Fibroblast of upper back skin (primary cell): ENCODE measurements at regions not wholly inside any gene's neighbourhood (a gene's known extent, or its start where the extent isn't known, plus 50 kb on each side); places are given as distances from the start of the nearest gene placed in this dataset.
"Not testable (repeated sequence)": the region's sequence is repeated elsewhere in the genome, so short reads cannot be mapped to it uniquely, and the experiment has no call there.

Experiments
- DNase-seq: peaks from one replicate; pipeline ENCODE4 v3.0.0-alpha.2; 2013

DNA sequence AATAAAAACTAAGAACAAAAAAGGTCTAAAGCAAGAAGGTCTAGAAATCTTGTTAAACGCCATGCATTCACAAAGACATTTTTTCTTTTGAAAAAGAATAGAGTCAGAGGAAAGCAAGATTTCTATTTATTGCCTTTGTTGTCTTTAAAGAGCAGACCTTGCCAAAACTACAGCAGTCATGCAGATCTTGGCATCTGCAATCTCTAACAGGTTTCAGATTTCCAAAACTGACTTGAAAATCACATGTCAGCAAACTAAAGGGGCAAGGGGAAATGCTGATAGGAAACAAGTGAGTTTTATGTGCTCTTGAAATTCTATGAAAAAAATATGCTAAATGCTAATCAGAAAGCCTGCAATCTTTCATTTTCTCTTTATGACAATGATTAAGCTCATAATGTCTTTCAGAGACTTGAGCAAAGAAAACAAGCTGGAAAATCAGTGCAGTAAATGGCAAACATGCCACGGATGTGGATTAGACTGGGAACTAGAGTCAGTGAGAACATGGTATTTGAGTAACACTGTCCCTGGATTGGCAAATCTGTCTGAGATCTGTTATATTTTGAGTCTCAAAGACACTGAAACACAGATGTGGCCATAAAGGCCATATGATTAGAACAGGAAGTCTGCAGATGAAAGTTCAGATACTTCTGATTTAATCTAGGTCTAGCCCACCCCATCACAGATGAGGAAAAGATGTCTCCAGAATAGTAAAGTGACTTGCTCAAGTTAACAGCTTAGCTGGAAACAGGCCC is 361.4 kb upstream of the RPS23 start:
- no peak for DNase-seq

DNA sequence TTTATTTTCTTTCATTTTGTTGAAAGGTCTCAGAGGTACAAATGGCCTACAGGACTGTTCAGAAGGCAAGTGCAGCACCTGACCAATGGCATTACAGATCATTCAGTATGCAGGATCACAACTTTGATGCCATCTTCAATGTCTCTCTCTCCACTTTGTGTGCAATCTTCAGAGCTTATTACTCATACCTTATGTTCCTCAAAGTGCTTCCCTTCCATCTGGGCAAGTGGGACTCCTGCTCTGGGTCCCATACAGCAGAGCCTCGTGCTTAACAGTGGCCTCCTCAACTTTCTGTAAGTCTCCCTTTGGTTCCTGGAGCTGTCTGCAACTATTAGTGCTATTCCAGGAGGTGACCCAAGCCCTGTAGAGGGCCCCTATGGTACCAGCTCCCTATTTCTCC is 358.4 kb upstream of the RPS23 start:
- DNase-seq = no peak

DNA sequence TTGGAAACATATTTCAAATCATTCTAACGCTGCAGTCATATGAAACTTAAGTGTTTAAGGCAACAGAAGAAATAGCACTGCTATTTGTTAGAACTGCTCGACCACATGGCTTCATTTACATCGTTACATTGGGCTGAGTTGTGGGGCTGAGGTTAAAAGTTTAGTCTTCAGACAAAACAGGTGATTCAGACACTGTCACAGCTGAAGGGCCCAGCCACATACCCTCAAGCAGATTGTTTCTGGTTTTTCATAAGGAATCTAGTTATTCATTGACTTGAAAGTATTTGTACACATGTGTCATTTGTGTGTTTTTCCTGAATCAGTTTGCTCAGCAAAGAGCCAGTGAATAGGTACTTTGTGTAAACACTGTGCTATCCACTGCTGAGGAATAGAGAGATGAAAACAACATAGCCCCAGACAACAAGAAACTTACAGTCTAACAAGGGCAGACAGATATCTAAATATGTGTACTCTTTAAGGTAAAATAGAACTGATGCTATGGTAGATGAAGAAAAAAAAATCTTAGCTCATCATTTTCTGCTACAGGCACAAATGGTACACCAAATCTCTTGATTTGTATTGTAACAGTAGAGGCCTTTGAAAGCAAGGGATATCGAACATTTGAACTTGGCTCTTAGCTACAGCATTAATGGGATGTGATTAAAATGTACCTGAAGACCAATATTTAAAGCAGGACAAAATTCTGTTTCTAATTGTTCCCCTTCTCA is 357.6 kb upstream of the RPS23 start:
- DNase-seq = peak; percentile 89

DNA sequence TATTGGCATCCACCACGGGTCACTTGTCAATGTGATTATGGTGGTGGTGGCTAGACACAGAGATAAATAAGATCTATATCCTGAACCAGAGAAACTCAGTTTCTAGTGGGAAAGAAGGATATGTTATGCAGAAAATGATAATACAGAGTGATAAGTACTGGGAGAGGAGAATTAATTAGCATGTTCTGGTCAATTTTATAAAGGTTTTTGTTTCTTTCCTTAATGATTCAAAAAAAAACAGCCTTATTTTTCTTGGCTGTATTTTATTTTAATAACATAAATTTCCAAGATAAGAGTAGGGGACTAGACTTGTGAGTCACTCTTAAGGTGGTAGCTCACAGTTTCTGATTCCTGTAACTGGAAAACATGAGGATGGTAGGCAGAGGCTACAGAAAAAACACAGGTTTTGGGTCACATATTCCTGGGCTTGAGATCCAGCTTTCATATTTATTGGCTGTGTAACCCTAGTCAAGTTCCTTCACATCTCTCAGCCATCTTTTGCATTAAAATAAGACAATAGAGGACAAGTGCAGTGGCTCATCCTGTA is 350.3 kb upstream of the RPS23 start:
- DNase-seq = no peak

DNA sequence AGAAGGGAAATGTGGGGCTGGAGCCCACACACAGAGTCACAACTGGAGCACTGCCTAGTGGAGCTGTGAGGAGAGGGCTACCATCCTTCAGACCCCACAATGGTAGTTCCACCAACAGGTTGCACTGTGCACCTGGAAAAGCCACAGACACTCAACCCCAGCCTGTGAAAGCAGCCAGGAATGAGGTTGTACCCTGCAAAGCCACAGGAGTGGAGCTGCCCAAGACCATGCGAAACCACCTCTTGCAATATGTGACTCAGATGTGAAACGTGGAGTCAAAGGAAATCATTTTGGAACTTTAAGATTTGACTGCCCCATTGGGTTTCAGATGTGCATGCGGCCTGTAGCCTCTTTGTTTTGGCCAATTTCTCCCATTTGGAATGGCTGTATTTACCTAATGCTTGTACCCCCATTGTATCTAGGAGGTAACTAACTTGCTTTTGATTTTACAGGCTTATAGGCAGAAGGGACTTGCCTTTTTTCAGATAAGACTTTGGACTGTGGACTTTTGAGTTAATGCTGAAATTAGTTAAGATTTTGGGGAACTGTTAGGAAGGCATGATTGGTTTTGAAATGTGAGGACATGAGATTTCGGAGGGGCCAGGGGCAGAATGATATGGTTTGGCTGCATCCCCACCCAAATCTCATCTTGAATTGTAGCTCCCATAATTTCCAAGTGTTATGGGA is 348.9 kb upstream of the RPS23 start:
- not testable (repeated sequence) for DNase-seq

DNA sequence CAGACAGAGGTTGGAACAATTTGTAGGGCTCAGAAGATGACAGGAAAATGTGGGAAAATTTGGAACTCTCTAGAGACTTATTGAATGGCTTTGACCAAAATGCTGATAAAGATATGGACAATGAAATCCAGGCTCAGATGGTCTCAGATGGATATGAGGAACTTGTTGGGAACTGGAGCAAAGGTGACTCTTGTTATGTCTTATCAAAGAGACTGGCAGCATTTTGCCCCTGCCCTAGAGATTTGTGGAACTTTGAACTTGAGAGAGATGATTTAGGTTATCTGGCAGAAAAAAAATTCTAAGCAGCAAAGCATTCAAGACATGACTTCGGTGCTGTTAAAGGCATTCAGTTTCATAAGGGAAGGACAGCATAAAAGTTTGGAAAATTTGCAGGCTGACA is 347.9 kb upstream of the RPS23 start:
- not testable (repeated sequence) for DNase-seq

DNA sequence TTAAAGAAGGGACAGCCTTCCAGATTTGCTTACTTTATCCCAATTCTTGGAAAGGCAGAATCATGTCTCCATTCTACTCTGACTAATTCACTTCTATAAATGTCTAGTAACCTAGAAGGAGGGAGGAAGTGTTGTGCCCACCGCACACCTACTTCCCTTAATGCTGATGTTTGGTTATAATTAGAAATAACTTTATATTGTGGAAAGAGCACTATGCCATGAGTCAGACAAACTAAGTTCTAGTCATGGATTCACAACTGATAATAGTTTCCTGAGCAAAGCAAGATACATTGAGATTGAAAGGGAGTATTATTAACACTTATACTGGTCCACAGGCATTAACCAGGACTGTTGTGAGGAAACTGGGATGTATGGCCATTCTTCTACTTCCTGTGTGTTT is 345.9 kb upstream of the RPS23 start:
- DNase-seq = no peak

DNA sequence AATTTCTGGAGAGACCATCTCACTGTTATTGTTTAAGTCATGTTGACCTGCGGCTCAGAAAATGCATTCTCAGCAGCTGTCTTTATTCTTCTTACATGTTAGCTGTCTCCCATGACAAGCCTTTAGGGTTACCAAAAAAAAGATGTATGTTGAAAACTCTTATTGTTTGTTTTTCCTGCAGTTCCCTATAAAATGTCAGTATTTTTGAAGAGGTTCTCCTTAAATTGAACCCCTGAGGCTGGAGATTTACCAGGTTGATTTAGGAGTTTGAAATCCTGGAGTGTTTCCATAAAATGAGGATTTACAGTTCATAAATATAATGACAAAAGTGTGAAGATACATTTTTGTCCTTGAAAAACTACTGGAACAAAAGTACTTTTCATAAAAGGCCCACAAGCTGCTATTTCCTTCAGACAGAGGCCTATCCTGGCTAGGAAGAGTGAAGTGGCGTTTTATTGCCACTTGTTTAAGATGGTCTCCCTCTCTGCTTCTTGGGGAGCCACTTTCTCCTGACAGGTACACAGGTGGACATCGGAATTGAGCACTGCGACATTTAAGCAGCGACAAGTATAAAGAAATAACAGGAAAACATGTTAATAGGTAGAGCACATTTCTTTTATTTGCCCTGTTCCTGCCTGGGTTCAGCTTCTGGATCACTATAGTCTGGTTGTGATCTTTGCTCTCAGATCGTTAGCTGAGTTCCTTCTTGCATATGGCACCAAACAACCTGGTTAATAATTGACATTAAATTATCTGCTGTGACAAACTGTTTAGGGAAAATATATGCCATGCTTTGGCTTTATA is 344.8 kb upstream of the RPS23 start:
- no peak for DNase-seq

DNA sequence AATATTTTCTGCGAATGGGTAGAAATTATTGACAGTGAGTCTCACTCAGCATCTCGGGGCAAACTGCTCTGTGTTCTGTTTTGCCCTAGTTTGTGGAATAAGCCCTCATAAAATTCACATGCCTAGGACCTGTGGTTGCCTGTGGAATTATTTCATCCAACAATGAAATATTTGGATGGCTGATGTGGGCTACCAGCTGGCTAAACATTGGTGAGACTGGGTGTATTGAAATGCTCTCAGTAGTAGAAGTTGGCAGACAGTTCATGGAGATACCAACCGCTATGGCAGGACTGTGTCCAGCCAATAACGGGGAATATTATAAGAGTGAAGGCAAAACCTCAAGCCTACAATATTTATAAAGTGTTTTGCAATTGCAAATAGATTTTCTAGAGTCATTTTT is 344.1 kb upstream of the RPS23 start:
- no peak for DNase-seq

DNA sequence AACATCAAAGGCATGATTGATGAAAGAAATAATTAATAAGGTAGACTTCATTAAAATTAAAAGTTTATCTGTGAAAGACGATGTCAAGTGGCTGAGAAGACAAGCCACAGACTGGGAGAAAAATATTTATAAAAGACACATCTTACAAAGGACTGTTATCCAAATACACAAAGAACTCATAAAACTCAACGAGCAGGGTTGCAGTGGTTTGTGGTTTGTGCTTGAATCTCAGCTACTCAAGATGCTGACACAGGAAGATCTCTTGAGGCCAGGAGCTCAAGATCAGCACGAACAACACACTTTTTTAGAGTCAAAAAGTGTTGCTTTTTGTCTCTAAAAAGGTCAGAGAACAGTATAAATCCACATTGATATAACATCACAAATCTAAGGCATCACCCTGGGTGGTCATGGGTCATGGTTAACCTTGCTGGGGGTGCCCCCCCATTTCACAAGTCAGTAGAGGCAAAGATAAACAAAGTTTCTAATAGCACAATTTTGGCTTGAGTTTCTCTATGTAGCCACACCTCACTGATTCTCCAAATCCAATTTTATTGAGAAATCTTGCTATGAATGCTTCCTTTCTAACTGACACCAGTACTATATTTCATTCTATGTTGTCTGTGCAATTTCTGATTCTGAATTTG is 342.9 kb upstream of the RPS23 start:
- peak; percentile 26 for DNase-seq

DNA sequence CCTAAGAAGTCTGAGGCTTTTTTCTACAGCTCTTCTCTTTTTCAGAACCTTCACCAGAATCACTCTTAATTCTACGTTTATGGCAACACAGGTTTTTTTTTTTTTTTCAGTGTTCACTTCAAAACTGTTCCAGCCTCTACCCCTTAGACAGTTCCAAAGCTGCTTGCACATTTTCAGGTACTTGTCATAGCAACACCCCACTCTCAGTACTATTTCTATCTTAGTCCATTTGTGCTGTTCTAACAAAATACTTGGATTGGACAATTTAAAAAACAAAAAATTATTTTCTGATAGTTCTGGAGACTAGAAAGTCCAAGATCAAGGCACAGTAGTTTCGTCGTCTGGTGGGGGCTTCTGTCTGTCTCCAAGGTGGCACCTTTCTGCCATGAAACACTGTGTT is 340.9 kb upstream of the RPS23 start:
- DNase-seq = no peak

DNA sequence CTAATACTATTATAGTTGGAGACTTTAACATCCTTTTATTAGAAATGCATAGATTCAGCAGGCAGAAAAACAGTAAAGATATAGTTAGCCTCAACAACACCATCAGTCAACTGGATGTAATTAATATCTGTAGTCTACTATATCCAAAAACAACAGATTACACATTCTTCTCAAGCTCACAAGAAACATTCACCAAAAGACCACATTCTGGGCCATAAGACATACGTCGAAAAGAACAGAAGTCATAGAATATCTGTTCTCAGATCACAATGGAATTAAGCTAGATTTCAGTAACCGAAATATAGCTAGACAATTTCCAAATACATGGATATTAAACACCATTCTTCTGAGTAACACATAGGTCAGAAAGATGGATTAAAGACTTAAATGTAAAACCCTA is 336.6 kb upstream of the RPS23 start:
- DNase-seq = no peak

DNA sequence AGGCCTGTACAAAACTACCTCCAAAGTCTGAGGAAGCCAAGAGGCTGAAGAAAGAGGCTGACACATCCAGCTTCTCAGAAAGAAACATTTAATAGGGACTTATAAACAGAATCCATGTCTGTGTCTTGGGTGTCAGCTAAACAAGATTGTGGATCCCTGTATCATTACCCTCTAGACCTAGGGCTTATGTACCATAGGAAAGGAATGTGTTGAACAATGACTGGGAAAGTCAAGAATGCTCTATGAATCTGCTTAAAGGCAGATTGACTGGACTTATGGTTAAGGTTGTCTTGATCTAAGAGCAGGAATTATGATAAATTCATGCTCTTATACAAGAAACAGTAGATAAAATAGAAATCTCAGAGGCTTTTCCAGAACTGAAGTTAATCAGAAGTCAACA is 335.7 kb upstream of the RPS23 start:
- peak; percentile 52 for DNase-seq

DNA sequence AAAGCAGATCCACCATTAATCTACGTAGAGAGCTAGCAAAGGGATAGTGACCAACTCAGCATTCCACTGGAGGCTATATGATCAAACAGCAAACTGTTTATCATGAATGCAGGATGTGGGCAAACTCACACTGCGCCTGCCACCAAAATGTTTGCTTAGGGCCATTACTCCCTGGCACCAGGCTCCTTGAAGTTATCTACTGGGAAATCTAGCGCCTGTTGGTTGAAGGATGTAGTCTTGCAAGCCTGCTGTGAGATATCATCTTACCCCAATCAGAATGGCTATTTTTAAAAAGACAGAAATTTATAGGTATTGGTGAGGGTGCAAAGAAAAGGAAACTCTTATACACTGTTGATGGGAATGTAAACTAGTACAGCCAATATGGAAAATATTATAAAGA is 332.5 kb upstream of the RPS23 start:
- no peak for DNase-seq

DNA sequence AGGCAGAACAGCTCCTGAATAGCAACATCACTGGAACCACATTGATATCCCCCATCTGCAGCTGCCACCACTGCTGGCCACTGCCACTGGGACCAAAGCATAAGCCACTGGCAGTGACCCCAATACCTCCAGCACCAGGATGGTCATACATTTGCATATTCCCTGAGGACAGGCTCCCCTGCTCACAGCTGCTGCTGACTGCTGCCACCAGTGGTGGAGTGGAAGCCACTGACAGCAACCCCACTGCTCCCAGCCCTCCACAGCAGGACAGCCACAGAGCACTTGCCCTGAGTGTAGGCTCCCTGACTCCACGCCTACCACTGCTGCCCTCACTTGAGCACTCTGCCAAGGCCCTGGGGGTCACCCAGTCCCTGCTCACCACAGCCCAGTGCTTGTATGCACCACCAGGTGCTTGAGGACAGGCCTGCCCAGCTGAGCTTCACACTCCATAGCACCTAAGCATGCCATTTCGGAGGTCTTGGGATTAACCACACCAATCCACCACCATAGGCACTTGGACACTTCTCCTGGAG is 327.4 kb upstream of the RPS23 start:
- no peak for DNase-seq

DNA sequence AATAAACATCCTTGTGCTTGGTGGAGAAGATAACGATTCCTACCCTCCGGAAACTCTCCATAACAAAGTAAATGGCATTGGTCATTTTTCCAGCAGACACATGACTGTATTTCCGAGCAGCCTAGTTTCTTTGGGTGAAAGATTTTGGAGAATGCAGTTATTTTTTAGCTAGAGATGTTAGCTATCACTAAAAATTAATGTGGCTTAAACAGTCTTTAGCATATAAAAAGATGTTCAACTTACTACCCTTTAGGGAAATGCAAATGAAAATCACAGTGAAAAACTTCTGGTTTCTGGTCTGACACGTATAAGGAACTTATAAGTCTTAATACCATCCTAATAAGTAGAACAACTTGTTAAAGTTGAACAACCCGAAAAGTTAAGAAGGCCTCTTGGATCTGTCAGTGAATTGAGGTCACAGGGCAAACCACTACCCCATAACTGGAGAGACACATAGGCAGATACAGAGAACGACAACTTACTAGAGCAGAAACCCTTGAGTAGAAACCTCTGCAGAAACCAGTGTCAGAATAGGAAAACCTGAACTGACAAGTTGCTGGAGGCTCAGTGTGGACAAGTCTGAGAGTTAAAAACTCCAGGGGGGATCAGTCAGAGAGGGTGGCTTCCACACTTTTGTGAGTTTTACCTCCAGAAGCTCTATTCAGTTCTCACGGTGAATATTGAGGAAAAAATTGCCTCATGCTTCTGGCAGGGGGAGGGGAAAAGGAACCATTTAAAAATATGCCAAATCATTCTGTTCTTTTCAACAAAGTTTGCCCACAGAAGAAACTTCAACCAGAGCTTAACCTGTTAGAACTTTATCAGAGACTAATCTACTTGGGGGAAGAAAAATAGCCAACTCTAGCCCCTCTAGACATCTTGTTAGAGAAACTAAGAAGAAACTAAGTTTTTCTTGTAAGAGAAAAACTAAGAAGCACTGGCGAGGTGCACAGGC is 325.2 kb upstream of the RPS23 start:
- DNase-seq = no peak

DNA sequence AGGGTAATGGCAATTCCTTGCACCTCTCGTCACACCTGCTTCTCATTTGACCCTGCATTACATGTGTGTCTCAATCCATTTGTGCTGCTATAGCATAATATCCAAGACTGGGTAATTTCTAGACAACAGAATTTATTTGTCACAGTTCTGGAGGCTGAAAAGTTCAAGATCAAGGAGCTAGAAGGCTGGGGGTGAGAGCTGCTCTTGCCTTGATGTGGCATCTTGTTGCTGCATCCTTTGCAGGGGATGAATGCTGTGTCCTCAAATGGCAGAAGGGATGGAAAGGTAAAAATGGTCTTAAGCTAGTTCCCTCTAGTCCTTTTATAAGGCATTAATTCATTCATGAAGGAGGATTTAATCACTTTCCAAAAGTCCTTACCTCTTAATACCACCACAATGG is 323.7 kb upstream of the RPS23 start:
- no peak for DNase-seq

DNA sequence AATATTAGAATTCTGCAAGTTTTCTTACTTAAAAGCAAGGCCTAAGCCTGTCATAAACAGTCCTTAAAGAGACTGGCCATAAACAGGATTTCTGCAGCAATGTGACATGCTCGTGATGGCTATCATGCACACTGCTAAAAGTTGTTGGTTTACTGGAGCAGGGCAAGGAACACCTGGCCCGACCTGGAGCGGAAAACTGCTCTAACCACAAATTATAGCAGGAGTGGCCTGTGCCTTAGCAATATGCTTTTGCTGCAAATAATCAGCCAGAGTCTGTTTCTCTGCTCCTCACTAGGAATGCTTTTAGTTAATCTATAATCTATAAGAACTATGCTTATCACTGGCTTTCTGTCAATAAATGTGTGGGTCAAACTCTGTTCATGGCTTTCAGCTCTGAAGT is 322.9 kb upstream of the RPS23 start:
- DNase-seq = no peak

DNA sequence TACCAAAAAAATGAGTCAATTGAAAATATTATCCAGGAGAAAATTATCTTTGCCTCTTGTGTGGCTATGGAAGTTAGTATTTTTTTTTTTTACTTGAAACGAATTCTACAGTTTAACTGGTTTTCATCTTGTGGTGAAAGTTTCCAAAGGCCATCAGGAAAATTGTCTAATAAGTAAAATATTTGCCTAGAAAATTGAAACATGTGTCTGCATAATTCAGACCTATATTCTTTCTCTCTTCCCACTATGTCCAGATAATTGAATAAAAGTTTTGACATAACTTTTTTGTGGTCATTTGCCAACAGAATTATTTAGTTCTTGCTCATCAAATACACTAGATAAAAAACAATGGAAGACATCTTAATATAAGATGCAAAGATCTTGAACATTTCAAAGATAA is 321.5 kb upstream of the RPS23 start:
- DNase-seq = peak; percentile 23

DNA sequence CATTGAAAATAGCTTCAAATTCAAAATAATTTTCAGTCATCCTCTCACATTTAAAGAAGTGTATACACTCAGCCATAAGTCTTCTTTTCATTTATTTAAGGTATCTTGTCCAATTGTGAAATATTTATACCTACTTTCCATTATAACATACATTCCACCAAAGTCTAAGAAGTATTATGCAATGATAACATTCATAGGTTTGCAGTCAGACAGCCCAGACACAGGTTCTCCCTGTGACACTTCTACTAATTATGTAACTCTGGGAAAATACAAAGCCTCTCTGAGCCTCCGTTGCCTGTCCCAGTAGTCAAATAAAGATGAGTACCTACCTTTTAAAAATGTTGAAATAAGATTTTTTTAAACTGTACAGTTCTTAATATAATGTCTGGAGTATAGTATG is 320.9 kb upstream of the RPS23 start:
- DNase-seq = no peak

DNA sequence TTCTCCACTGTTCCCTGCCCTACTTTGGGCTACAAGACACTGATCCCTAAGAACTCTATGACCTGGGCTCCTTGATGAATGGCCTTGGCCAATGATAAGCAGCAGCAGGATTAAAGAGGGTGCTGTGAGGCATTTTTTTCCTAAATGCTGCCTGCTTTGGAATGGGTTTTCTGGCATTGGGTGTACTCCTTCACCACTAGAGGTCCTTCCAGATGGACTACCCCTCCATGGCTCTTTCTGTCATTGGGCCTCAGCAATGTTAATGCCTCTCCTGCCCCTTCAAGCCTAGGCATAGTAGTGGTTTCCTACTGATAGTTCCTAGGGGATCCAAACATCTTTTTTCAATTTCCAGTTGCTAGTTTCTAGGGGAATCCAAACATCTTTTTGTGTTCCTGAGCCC is 319.3 kb upstream of the RPS23 start:
- DNase-seq = no peak
